ENCODE measurements at regions not wholly inside any gene's neighbourhood (a gene's known extent, or its start where the extent isn't known, plus 50 kb on each side); places are given as distances from the start of the nearest gene placed in this dataset.

DNA sequence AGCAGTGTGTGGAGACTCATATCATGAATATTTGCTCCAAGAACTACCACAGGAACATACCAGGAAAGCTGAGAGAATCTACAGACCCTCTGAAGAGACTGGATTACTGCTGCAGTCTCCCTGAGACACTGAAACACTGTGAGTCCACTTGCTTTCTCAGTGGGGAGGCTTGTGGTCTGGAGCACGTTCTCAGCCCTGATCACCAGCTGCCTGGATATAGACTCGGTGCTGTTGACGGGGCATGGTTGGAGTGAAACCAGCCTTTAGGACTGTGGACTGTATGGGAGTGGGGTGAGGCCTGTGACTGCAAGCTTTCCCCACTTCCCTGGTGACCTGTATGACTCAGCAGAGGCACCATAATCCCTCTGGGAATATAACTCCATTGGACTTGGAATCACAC is 525.8 kb upstream of the FBXO33 start:
- CTCF ChIA-PET, result interaction anchor here (0.5 kb wide), 1 partner anchor 10 kb away, joined by 3 read pairs; no protein-coding TSS in a partner anchor
- DNase-seq (ENCODE audit: low read depth), result no peak
- Histone ChIP-seq H3K27me3 (ENCODE audit: control insufficient read depth, insufficient read depth, low read length) (no peaks in the 10 kb centered on the region), H3K36me3 (ENCODE audit: control insufficient read depth, insufficient read depth, low read length) (no peaks in the 10 kb centered on the region), H3K4me3 (ENCODE audit: low read depth, low read length) (no peak overlapping the region)
- POLR2A ChIA-PET, result no interaction called here
- TF ChIP-seq, protein P1, sequence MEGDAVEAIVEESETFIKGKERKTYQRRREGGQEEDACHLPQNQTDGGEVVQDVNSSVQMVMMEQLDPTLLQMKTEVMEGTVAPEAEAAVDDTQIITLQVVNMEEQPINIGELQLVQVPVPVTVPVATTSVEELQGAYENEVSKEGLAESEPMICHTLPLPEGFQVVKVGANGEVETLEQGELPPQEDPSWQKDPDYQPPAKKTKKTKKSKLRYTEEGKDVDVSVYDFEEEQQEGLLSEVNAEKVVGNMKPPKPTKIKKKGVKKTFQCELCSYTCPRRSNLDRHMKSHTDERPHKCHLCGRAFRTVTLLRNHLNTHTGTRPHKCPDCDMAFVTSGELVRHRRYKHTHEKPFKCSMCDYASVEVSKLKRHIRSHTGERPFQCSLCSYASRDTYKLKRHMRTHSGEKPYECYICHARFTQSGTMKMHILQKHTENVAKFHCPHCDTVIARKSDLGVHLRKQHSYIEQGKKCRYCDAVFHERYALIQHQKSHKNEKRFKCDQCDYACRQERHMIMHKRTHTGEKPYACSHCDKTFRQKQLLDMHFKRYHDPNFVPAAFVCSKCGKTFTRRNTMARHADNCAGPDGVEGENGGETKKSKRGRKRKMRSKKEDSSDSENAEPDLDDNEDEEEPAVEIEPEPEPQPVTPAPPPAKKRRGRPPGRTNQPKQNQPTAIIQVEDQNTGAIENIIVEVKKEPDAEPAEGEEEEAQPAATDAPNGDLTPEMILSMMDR (IDR thresholded peaks at IDR 0.05; ENCODE audit: insufficient read depth, low read depth, low read length), result no peak

DNA sequence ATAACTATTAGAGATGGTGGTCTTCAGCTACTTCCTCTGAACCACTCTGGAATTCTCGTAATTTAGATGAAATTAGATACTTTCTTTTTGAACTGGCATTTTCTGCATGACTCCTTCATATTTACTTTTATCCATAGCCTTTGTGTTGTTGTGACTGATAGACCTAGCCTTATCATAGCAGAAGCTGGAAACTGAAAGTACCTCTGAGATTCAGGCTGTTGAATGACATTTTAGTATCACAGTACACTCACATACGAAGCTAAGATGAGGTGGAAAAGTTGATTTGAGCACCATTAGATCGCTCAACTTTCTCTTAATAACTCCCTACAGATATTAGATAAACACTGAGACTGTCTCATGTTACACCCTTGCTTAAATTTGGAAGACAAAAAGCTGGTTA is 525.1 kb upstream of the FBXO33 start:
- Histone ChIP-seq H3K36me3 (ENCODE audit: control insufficient read depth, insufficient read depth, low read length) (no peaks in the 10 kb centered on the region), H3K27me3 (ENCODE audit: control insufficient read depth, insufficient read depth, low read length) (no peaks in the 10 kb centered on the region), H3K4me3 (ENCODE audit: low read depth, low read length) (no peak overlapping the region)
- POLR2A ChIA-PET, result no interaction called here
- CTCF ChIA-PET, result interaction anchor here (0.5 kb wide), 1 partner anchor 10 kb away, joined by 3 read pairs; no protein-coding TSS in a partner anchor
- TF ChIP-seq, protein P1 (IDR thresholded peaks at IDR 0.05; ENCODE audit: insufficient read depth, low read depth, low read length), result no peak
- DNase-seq (ENCODE audit: low read depth), result no peak

DNA sequence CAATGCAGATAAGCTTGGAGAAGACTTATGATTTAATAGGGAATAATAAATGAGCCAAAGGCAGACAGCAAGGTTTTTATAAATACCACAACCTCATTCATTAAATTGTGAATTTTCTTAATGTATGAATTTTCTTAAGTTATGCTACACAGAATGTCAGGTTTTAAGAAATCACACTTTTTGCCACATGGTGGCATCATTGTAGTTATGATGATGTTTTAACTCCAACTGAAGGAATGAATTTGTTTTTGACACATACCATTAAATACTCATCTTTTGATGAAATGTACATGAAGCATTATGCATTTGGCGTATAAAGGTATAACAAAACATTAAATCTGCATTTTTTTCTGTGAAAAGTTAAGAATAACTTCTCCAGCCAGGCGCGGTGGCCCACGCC is 524.1 kb upstream of the FBXO33 start:
- CTCF ChIA-PET, result no interaction called here
- DNase-seq (ENCODE audit: low read depth), result no peak
- TF ChIP-seq, protein P1 (IDR thresholded peaks at IDR 0.05; ENCODE audit: insufficient read depth, low read depth, low read length), result no peak
- H3K27me3 ChIP-seq (ENCODE audit: control insufficient read depth, insufficient read depth, low read length), result no peaks in the 10 kb centered on the region
- no peaks in the 10 kb centered on the region for H3K36me3 ChIP-seq (ENCODE audit: control insufficient read depth, insufficient read depth, low read length)
- H3K4me3 ChIP-seq (ENCODE audit: low read depth, low read length), result no peak overlapping the region
- POLR2A ChIA-PET, result no interaction called here

GRCh38 chr14:39948235-39948634 is 516.0 kb upstream of the FBXO33 start:
- ChIA-PET POLR2A (no interaction called here), CTCF (no interaction called here)
- no peak for DNase-seq (ENCODE audit: low read depth)
- H3K4me3 ChIP-seq (ENCODE audit: low read depth, low read length), result no peak overlapping the region
- no peaks in the 10 kb centered on the region for H3K36me3 ChIP-seq (ENCODE audit: control insufficient read depth, insufficient read depth, low read length)
- TF ChIP-seq, protein P1 (IDR thresholded peaks at IDR 0.05; ENCODE audit: insufficient read depth, low read depth, low read length), result no peak
- H3K27me3 ChIP-seq (ENCODE audit: control insufficient read depth, insufficient read depth, low read length), result no peaks in the 10 kb centered on the region

DNA sequence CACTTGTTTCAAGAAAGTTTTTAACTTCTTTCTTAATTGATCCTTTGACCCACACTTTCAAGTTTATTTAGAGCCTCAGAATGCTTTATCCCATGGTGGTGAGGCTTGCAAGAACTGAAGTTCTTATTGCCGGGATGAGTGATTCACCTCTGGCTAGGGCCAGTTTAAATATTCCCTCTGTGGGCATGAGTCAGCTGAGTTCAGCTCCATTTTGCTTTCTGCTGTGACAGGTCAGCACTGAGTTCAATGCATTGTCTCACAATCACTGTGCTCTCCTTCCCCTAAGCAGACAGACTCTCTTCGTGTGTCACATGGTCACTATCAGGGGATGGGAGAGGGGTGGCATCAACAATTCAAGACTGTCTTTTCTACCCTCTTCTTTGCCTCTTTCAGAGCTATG is 514.6 kb upstream of the FBXO33 start:
- CTCF ChIA-PET, result no interaction called here
- no peaks in the 10 kb centered on the region for H3K36me3 ChIP-seq (ENCODE audit: control insufficient read depth, insufficient read depth, low read length)
- H3K4me3 ChIP-seq (ENCODE audit: low read depth, low read length), result no peak overlapping the region
- no peaks in the 10 kb centered on the region for H3K27me3 ChIP-seq (ENCODE audit: control insufficient read depth, insufficient read depth, low read length)
- TF ChIP-seq, protein P1 (IDR thresholded peaks at IDR 0.05; ENCODE audit: insufficient read depth, low read depth, low read length), result no peak
- POLR2A ChIA-PET, result no interaction called here
- no peak for DNase-seq (ENCODE audit: low read depth)
